NCI-H1930 (cell line): ENCODE measurements at regions not wholly inside any gene's neighbourhood (a gene's known extent, or its start where the extent isn't known, plus 50 kb on each side); places are given as distances from the start of the nearest gene placed in this dataset.

Experiments
- DNase-seq, 2 experiments: peaks; one replicate each; lab custom pipeline; 2025; lab: John Stamatoyannopoulos, UW

DNA sequence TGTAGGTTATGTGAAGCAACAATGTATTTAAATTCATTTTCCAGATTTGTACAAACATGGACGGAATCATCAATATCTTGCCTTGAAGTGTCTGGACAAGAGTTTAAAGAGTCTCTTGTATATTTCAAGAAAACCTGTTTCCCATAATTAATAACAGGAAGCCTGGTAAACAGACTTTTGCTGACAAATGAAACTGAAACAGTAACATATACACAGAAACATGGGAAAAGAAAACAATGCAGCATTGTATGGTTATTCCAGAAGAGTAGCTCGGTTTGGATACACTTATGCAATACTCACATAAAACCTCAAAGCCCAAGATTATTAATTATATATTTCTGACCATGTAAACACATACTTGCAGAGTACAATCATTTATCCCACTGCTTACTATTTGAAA lies 265.5 kb downstream of the PTPRC start:
- DNase-seq: no peak

- DNase-seq: no peak
These were observed 268.0 kb downstream of the PTPRC start for GRCh38 chr1:198906739-198907422.

- no peak for DNase-seq
These were observed 268.5 kb downstream of the PTPRC start for GRCh38 chr1:198907423-198907746.

GRCh38 chr1:198908995-198909394 lies 270.2 kb downstream of the PTPRC start:
- DNase-seq: no peak

- DNase-seq: no peak
These were observed 271.1 kb downstream of the PTPRC start for GRCh38 chr1:198909973-198910372.

DNA sequence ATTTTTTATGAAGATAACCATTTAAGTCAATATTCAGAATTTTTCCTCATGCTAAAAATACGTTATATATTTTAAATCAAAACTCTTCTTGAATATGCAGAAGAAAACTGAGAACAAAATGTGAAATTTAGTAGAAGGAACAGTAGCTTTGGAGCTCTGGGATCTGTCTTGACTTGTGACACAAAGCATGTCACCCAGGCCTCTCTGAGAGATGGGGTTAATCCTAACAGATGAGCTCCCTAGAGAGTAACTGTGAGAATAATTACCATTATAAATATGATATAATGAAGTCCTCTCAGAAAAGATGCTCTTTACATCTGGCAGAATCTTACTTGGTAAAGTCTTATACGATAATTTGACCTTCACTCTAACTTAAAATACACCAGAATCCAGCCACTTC lies 272.0 kb downstream of the PTPRC start:
- DNase-seq: no peak

- no peak for DNase-seq
These were observed 273.2 kb downstream of the PTPRC start for GRCh38 chr1:198912046-198912445.

GRCh38 chr1:198913667-198914066 lies 274.8 kb downstream of the PTPRC start:
- no peak for DNase-seq

GRCh38 chr1:198915327-198916231 lies 276.7 kb downstream of the PTPRC start:
- no peak for DNase-seq

- no peak for DNase-seq
These were observed 278.4 kb downstream of the PTPRC start for GRCh38 chr1:198917226-198917625.

- DNase-seq: no peak
These were observed 280.1 kb downstream of the PTPRC start for GRCh38 chr1:198918920-198919319.

DNA sequence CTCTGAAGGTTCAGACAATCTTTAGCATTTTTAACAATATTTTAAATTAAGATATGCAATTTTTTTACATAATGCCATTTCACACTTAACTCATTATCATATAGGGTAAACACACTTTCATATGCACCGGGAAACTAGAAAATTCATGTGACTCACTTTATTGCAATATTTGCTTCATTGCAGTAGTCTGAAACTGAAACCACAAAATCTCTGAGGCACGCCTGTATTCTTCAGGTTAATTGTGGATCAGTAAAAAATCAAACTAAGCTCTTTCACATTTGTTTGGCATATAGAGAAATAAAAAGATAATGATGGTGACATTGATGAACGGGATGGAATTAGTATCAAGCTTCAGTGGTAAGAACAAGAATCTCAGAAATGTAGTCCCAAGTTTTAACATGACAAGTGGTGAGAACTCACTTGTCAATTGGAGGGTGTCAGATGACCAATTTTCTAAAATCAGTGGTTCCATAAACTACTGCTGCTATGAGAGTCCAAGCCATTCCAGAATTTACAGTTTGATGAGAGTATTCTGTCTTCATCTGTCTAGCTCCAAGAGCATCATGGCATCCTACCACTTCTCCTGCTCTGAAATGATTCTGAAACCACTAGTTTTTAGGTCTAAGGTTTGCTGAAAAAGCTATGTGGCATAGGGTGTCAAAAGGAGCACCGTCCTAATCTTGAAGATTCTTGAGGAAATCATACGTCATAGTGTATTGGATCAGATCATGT lies 281.0 kb downstream of the PTPRC start:
- DNase-seq: no peak

DNA sequence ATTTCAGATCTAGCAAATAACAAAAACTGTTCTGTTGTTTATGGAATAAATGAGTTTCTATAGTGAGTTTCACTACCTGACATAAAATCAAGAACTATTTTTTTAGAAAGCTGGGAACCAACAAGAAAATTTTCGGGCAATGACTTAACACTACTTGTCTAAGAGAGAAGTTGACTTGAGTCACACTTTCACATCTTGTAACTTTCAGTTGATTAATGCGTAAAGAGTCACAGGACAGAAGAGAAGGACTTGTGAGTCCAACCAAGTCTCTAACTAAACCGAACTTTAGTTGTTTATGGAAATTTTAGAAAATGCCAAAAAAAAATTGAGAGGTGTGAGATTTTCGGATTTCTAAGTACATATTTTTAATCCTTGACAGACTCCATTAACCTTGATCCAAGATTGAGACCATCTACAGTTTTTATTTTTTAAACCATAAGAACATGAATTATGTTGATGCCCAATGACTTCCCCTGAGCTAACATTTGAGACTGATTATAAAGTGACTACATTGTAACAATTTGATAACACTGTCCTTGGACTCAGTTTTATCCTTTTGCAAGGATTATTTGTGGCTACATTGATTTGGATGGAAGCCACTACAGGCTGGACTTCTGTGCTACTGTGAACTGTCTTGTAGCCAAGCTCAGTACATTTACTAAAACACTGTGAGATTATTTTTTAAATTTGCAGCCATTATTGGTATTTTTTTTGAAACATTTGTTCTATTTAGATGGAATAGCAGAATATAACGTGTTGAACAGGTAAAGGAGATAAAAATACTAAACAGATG lies 284.0 kb downstream of the PTPRC start:
- DNase-seq: no peak

- DNase-seq: no peak
These were observed 285.2 kb downstream of the PTPRC start for GRCh38 chr1:198923993-198924392.

GRCh38 chr1:198925567-198925966 lies 286.7 kb downstream of the PTPRC start:
- no peak for DNase-seq

DNA sequence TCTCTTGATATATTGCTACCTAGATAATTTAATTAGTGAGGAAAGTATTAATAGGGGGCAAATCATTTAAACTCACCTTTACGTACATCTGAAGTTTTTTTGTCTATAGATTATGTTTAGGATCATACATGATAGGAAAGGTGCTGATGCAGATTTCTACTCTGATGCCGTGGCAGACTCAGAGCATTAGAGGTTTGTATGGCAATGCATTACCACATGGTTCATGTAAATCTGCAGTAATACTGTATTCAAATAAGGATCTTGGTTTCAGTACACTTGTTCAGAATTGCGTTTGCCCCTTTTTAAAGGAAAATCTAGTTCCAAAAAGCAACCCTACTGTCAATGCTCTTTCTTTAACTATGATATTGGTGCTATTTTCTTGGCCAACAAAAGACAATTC lies 288.3 kb downstream of the PTPRC start:
- no peak for DNase-seq

GRCh38 chr1:198929111-198929604 lies 290.3 kb downstream of the PTPRC start:
- DNase-seq: no peak

DNA sequence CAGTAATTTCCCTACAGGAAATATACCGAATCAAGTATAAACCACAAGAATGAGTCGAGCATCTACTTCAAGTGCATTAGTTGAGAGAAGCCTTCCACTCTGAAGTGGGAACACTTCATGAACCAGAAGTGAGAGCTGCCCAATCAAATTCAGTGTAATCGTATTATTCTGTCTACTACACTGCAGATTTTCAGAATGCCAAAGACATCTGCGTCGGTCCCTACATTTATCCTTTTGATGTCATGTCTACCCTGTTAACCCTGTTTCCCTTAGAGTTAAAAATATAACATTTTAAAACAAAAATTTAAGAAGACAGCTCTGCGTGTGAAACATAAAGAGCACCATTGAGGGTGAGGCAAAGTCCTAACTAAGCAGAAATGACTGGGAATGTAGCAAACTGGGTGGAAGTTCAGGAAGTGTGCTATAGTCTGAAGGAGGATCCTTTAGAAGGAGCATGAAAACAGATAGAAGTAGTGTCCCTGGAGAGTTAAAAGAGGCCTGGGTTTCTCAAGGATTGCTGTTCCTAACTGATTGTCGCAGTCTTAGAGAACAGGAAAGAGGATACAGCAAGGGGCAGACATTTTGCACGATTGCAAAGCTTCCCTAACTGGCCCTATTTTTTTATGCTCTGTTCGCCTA lies 291.2 kb downstream of the PTPRC start:
- no peak for DNase-seq

DNA sequence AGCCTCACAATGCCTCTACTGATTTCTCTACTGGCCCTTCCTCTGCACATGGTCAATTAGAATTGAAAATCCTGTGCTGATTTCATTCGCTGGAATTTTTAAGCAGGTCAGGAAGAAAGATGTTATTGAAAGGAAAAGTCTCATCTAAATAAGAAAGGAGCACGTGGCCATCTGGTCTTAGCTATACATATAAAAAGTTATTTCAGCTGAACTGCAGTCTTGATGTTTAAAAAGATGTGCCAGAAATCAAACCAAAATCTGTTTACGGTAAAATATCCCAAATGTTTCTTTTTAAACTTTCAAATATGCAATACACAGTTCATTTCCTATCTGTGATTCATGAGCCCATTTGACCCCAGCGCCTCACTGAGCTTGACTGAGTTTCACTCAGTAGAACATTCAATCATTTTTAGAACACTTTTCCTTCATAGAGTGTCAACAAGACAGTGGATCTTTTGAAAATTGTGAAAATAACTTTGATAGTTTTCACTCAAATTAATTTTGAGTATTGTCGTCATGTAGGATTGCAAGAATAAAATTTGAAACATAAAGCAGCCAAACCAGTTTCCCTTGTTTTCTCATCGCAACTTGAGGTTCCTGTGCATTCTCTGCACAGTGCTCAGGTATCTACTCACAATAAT lies 293.6 kb downstream of the PTPRC start:
- no peak for DNase-seq

DNA sequence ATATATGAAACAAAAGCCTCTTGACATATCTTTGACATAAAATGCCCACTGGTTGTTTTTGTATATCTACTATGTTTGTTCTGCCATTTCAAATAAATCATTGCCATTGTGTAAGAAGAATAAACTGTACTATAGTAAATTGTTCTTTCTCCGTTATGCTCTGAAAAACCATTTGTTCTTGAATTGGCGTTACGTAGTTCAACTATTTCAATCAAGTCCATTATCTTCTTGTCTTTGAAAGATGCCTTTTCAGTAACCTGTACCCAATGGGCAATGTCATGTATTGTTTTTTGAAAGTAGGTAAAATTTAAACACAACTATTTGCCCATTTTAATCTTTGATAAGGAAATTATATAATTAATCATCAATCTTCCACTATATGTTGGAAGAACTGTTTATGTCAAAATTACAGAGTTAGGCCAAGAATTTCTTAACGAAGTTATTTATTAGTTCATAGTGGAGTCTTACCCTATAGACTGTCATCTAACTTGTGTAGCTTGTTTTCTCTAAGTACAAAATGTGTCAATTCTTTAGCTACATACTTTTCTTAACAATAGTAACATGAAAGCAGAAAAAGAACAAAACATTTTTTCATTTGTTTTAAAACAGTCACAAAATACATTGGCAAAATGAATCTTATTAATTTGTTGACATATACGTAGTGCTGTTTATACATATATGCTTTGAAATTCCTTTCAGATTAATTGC lies 294.8 kb downstream of the PTPRC start:
- peak; percentile 29 to 47 for DNase-seq
